ENCODE measurements at regions not wholly inside any gene's neighbourhood (a gene's known extent, or its start where the extent isn't known, plus 50 kb on each side); places are given as distances from the start of the nearest gene placed in this dataset.

GRCh38 chr1:87963556-87963955 lies 634.9 kb downstream of the LMO4 start:
- Histone ChIP-seq H3K27ac (replicated peaks) (no peak overlapping the region), H3K4me3 (replicated peaks; ENCODE audit: insufficient read depth, low read length) (no peak overlapping the region), H3K27me3 (ENCODE audit: insufficient read depth, poor library complexity, severe bottlenecking) (no peaks in the 10 kb centered on the region)
- DNase-seq (ENCODE audit: low read depth in 1 of 2, low spot score in 1 of 2), result no peak
- TF ChIP-seq GABPA (IDR thresholded peaks at IDR 0.05; ENCODE audit: low read depth) (no peak), SPI1 (IDR thresholded peaks at IDR 0.05; ENCODE audit: borderline replicate concordance, low read depth) (no peak), CTCF (IDR thresholded peaks at IDR 0.05; ENCODE audit: insufficient read depth, low read length) (no peak), REST (IDR thresholded peaks at IDR 0.05; ENCODE audit: insufficient replicate concordance, low read depth) (no peak), POLR2AphosphoS5 (IDR thresholded peaks at IDR 0.05; ENCODE audit: low read depth) (no peak)

GRCh38 chr1:87965193-87965592 lies 636.5 kb downstream of the LMO4 start:
- no peak for DNase-seq (ENCODE audit: low read depth in 1 of 2, low spot score in 1 of 2)
- no peak for TF ChIP-seq GABPA (IDR thresholded peaks at IDR 0.05; ENCODE audit: low read depth)
- TF ChIP-seq POLR2AphosphoS5 (IDR thresholded peaks at IDR 0.05; ENCODE audit: low read depth), result no peak
- no peak for TF ChIP-seq SPI1 (IDR thresholded peaks at IDR 0.05; ENCODE audit: borderline replicate concordance, low read depth)
- no peak for TF ChIP-seq REST (IDR thresholded peaks at IDR 0.05; ENCODE audit: insufficient replicate concordance, low read depth)
- no peak for TF ChIP-seq CTCF (IDR thresholded peaks at IDR 0.05; ENCODE audit: insufficient read depth, low read length)
- H3K4me3 ChIP-seq (replicated peaks; ENCODE audit: insufficient read depth, low read length), result no peak overlapping the region
- no peaks in the 10 kb centered on the region for H3K27me3 ChIP-seq (ENCODE audit: insufficient read depth, poor library complexity, severe bottlenecking)
- H3K27ac ChIP-seq (replicated peaks), result no peak overlapping the region

GRCh38 chr1:87968197-87968955 lies 639.7 kb downstream of the LMO4 start:
- Histone ChIP-seq H3K4me3 (replicated peaks; ENCODE audit: insufficient read depth, low read length) (no peak overlapping the region), H3K27me3 (ENCODE audit: insufficient read depth, poor library complexity, severe bottlenecking) (no peaks in the 10 kb centered on the region), H3K27ac (replicated peaks) (no peak overlapping the region)
- no peak for DNase-seq (ENCODE audit: low read depth in 1 of 2, low spot score in 1 of 2)
- TF ChIP-seq SPI1 (IDR thresholded peaks at IDR 0.05; ENCODE audit: borderline replicate concordance, low read depth) (no peak), POLR2AphosphoS5 (IDR thresholded peaks at IDR 0.05; ENCODE audit: low read depth) (no peak), GABPA (IDR thresholded peaks at IDR 0.05; ENCODE audit: low read depth) (no peak), CTCF (IDR thresholded peaks at IDR 0.05; ENCODE audit: insufficient read depth, low read length) (no peak), REST (IDR thresholded peaks at IDR 0.05; ENCODE audit: insufficient replicate concordance, low read depth) (no peak)

Data from HL-60 (cell line).